Dendritic cell treated with granulocyte-macrophage colony-stimulating factor and Interleukin-4, amounts not matched to agents 40 ng/mL and 50 ng/mL, for 4 days (primary cell): ENCODE measurements at regions not wholly inside any gene's neighbourhood (a gene's known extent, or its start where the extent isn't known, plus 50 kb on each side); places are given as distances from the start of the nearest gene placed in this dataset.

Experiments used
- H3K27ac Mint-ChIP-seq: one replicate; pipeline ENCODE4 v1.8.0; 2022; ENCODE audit warnings: mild to moderate bottlenecking, mixed read lengths
- H3K27me3 Mint-ChIP-seq: one replicate; pipeline ENCODE4 v1.8.0; 2022; ENCODE audit warnings: mild to moderate bottlenecking, mixed read lengths
- H3K36me3 Mint-ChIP-seq: one replicate; pipeline ENCODE4 v1.8.0; 2022; ENCODE audit warnings: low read depth, mixed read lengths
- H3K4me1 Mint-ChIP-seq: one replicate; pipeline ENCODE4 v1.8.0; 2022; ENCODE audit warnings: low read depth, mixed read lengths
- H3K4me3 Mint-ChIP-seq: one replicate; pipeline ENCODE4 v1.8.0; 2022; ENCODE audit warnings: mild to moderate bottlenecking, moderate library complexity, mixed read lengths
- H3K9me3 Mint-ChIP-seq: one replicate; pipeline ENCODE4 v1.8.0; 2022; ENCODE audit warnings: mixed read lengths
- intact Hi-C: fragments of 100-400 bp; cut with micrococcal nuclease; formaldehyde crosslinking; loops from one replicate; pipeline ENCODE4 v1.15.0; 2022

- intact Hi-C loops = no loop called here
- Mint-ChIP-seq H3K27ac (no peak overlapping the region), H3K4me1 (no peaks in the 10 kb centered on the region), H3K36me3 (no peaks in the 10 kb centered on the region), H3K4me3 (no peak overlapping the region), H3K9me3 (no peaks in the 10 kb centered on the region), H3K27me3 (no peaks in the 10 kb centered on the region)
These were observed 69.9 kb upstream of the C14orf180 start for GRCh38 chr14:104509673-104510072.

GRCh38 chr14:104510216-104510615, 69.3 kb upstream of the C14orf180 start:
- Mint-ChIP-seq H3K4me3 (no peak overlapping the region), H3K27me3 (no peaks in the 10 kb centered on the region), H3K4me1 (no peaks in the 10 kb centered on the region), H3K27ac (no peak overlapping the region), H3K36me3 (no peaks in the 10 kb centered on the region), H3K9me3 (no peaks in the 10 kb centered on the region)
- intact Hi-C loops = no loop called here

DNA sequence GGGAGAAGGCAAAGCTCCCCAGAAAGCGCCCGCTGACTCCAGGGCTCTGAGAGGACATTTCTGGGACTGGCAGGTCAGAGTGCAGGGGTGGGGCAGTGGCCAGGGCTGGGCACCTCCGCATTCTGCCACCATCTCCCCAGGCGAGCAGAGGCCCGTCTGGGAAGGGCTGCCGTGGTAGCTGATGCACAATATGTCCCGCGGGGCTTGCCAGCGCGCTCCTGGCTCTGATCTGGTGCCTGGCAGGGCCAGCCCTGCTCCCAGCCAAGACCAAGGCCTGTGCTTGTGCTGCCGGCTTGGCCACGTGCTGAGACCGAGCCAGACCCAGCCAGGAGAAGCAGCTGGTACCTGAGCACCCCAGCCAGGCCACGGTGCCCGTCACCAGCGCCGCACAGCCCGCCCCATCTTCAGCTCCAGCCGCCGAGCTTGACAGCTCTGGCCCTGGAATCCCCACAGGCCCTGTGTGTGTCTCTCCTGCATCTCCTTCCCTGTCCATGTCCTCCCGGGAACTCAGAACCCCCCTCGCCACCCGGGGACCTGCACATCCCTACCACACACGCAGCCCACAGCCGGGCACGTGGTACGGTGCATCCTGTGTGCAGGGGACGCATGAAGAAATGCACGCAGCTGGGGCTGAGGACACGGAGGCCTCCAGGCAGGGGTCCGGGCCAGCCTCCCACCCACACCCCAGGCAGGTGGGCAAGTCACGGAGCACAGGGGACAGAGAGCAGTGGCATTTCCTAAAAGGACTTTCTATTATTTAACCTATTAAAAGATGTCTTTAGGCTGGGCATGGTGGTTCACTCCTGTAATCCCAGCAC, 68.6 kb upstream of the C14orf180 start:
- H3K4me1 Mint-ChIP-seq = no peaks in the 10 kb centered on the region
- H3K36me3 Mint-ChIP-seq = no peaks in the 10 kb centered on the region
- no peaks in the 10 kb centered on the region for H3K27me3 Mint-ChIP-seq
- H3K4me3 Mint-ChIP-seq = no peak overlapping the region
- intact Hi-C loops = no loop called here
- H3K27ac Mint-ChIP-seq = no peak overlapping the region
- H3K9me3 Mint-ChIP-seq = no peaks in the 10 kb centered on the region

DNA sequence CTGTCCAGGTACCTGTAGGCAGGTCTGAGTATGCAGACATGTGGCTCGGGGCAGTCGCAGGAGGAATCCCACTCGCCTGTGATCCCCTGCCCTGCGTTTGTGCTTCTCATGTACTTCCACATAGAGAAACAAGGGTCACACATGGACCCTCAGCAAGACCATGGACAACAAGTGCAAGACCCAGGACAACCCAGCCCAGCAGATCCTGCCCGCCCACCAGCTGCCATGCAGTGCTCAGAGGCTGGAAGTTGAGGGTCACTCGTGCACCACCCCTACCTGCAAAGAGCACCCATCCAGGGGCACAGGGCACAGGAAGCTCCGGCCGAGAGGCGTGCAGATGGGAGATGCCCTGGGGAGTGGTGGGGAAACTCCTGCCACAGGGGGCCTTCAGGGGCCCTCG, 67.5 kb upstream of the C14orf180 start:
- intact Hi-C loops = no loop called here
- Mint-ChIP-seq H3K9me3 (no peaks in the 10 kb centered on the region), H3K4me1 (no peaks in the 10 kb centered on the region), H3K27ac (no peak overlapping the region), H3K27me3 (no peaks in the 10 kb centered on the region), H3K36me3 (no peaks in the 10 kb centered on the region), H3K4me3 (no peak overlapping the region)

GRCh38 chr14:104512771-104513640, 66.6 kb upstream of the C14orf180 start:
- no peak overlapping the region for H3K4me3 Mint-ChIP-seq

GRCh38 chr14:104513641-104514046, 65.9 kb upstream of the C14orf180 start:
- Mint-ChIP-seq H3K27me3 (no peaks in the 10 kb centered on the region), H3K4me1 (no peaks in the 10 kb centered on the region), H3K27ac (no peak overlapping the region), H3K9me3 (no peaks in the 10 kb centered on the region), H3K36me3 (no peaks in the 10 kb centered on the region), H3K4me3 (no peak overlapping the region)
- intact Hi-C loops = no loop called here

More at GRCh38 chr14:104512771-104513640, 66.6 kb upstream of the C14orf180 start:
- intact Hi-C loops = no loop called here
- no peak overlapping the region for H3K27ac Mint-ChIP-seq
- H3K27me3 Mint-ChIP-seq = no peaks in the 10 kb centered on the region
- H3K9me3 Mint-ChIP-seq = no peaks in the 10 kb centered on the region
- H3K36me3 Mint-ChIP-seq = no peaks in the 10 kb centered on the region
- no peaks in the 10 kb centered on the region for H3K4me1 Mint-ChIP-seq

GRCh38 chr14:104514156-104514848, 65.3 kb upstream of the C14orf180 start:
- intact Hi-C loops = no loop called here
- Mint-ChIP-seq H3K27ac (no peak overlapping the region), H3K4me1 (no peaks in the 10 kb centered on the region)

GRCh38 chr14:104515059-104515810, 64.3 kb upstream of the C14orf180 start:
- intact Hi-C loops = no loop called here
- H3K27ac Mint-ChIP-seq = no peak overlapping the region

More at GRCh38 chr14:104514156-104514848, 65.3 kb upstream of the C14orf180 start:
- Mint-ChIP-seq H3K27me3 (no peaks in the 10 kb centered on the region), H3K4me3 (no peak overlapping the region), H3K9me3 (no peaks in the 10 kb centered on the region), H3K36me3 (no peaks in the 10 kb centered on the region)

DNA sequence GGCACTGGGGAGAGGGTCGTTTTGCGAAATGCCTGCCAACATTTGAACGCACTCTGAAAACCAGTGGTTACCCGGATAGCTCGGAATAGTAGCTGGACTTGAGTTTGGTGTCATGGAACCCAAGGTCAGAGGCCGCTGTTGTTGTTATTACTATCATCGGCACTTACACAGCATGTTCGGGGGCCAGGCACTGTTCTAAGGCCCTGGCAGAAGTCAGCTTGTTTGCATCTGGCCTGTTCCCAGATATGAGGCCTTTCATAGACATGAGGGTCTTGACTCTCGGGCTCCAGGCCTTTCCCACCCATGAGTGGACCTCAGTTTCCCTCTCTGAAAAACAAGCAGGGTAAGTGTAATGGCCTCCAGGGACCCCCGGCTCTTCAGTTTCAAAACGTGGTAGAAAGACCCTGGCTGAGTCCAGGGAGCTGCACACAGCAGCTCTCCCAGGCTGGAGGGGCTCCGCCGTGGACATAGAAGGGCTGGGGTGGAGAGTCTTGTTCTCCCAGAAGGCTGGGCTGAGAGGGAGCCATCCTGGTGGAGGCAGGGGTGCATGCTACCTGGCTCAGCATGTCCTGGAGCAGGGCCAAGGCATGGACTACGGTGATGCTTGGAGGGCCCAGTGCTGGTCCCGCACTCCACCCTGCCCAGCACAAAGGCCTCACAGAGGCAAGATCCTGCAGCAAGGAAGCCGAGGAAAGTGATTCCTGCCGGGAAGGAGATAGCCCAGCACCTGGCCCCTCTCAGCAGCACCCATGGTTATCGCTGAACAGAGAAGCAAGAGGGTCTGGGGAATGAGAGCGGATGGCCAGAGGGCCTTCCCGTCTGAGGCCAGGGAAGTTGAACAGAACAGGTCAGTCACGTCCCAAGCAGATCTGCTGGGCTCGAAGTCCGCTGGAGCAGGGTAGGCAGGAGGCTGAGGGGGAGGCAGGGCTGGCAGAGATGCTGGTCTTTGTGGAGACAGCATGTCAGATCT, 63.5 kb upstream of the C14orf180 start:
- Mint-ChIP-seq H3K27ac (no peak overlapping the region), H3K27me3 (no peaks in the 10 kb centered on the region), H3K4me3 (no peak overlapping the region), H3K4me1 (no peaks in the 10 kb centered on the region), H3K36me3 (no peaks in the 10 kb centered on the region), H3K9me3 (no peaks in the 10 kb centered on the region)
- intact Hi-C loops = no loop called here

More at GRCh38 chr14:104515059-104515810, 64.3 kb upstream of the C14orf180 start:
- Mint-ChIP-seq H3K4me1 (no peaks in the 10 kb centered on the region), H3K9me3 (no peaks in the 10 kb centered on the region), H3K27me3 (no peaks in the 10 kb centered on the region), H3K36me3 (no peaks in the 10 kb centered on the region), H3K4me3 (no peak overlapping the region)

- intact Hi-C loops = no loop called here
These were observed 62.7 kb upstream of the C14orf180 start for GRCh38 chr14:104516906-104517305.

DNA sequence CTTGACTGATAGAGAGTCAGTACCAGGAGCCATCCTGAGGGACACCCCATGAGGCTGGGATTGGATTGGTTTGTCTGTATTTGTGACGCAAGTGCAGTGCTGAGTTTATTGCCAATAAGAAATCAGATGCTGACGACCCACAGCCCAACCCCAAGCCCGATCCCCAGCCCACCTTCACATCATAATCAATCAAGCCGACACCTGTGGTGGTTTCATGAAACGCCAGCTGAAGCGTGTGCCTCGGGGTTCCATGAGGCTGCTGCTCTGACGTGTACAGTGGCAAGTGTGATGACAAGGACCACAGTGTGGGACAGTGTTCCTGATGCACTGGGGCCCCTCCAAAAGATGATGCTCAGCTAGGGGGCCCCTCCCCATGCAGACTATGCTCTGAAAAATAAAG, 62.1 kb upstream of the C14orf180 start:
- Mint-ChIP-seq H3K9me3 (no peaks in the 10 kb centered on the region), H3K4me1 (no peaks in the 10 kb centered on the region), H3K36me3 (no peaks in the 10 kb centered on the region), H3K4me3 (no peak overlapping the region), H3K27me3 (no peaks in the 10 kb centered on the region), H3K27ac (no peak overlapping the region)
- intact Hi-C loops = no loop called here

More at GRCh38 chr14:104516906-104517305, 62.7 kb upstream of the C14orf180 start:
- Mint-ChIP-seq H3K27ac (no peak overlapping the region), H3K36me3 (no peaks in the 10 kb centered on the region), H3K27me3 (no peaks in the 10 kb centered on the region), H3K4me3 (no peak overlapping the region), H3K9me3 (no peaks in the 10 kb centered on the region), H3K4me1 (no peaks in the 10 kb centered on the region)

- Mint-ChIP-seq H3K4me3 (no peak overlapping the region), H3K27ac (no peak overlapping the region), H3K36me3 (no peaks in the 10 kb centered on the region), H3K4me1 (no peaks in the 10 kb centered on the region), H3K9me3 (no peaks in the 10 kb centered on the region), H3K27me3 (no peaks in the 10 kb centered on the region)
- intact Hi-C loops = no loop called here
These were observed 61.7 kb upstream of the C14orf180 start for GRCh38 chr14:104517867-104518266.
